Left lung (tissue), 4 donors: ENCODE measurements at regions not wholly inside any gene's neighbourhood (a gene's known extent, or its start where the extent isn't known, plus 50 kb on each side); places are given as distances from the start of the nearest gene placed in this dataset.

Source experiments
- ATAC-seq: fragments of 200-7000 bp; cut with Tn5 transposase; one replicate; pipeline ENCODE4 v1.9.1; 2020; ENCODE audit warnings: moderate library complexity
- DNase-seq, 4 donors: peaks; one replicate each; pipeline ENCODE4 v3.0.0-alpha.2; 2013 to 2020
- H3K27ac ChIP-seq, 2 donors: fragments of 200-600 bp; sonication (generic) in 1 of 2; one replicate each; pipeline versions ENCODE4 v1.5.0 to v1.8.0; 2020 to 2021
- H3K27me3 ChIP-seq, 2 donors: fragments of 200-600 bp; sonication (generic) in 1 of 2; one replicate each; pipeline versions ENCODE4 v1.5.0 to v1.8.0; 2020 to 2021
- H3K36me3 ChIP-seq, 2 donors: fragments of 200-600 bp; sonication (generic) in 1 of 2; one replicate each; pipeline versions ENCODE4 v1.5.0 to v1.8.0; 2020 to 2021
- H3K4me1 ChIP-seq, 2 donors: fragments of 200-600 bp; one replicate each; pipeline ENCODE4 v1.8.0; 2021
- H3K4me3 ChIP-seq, 2 donors: fragments of 200-600 bp; sonication (generic) in 1 of 2; one replicate each; pipeline versions ENCODE4 v1.5.0 to v1.8.0; 2020 to 2021; ENCODE audit warnings: mild to moderate bottlenecking in 1 of 2
- H3K9me3 ChIP-seq, 2 donors: fragments of 200-600 bp; sonication (generic) in 1 of 2; one replicate each; pipeline versions ENCODE4 v1.5.0 to v1.8.0; 2020 to 2021
- CTCF ChIP-seq, 2 donors: fragments of 200-600 bp; sonication (generic) in 1 of 2; IDR thresholded peaks; one replicate each; pipeline versions ENCODE4 v1.5.0 to v1.8.0; 2021; ENCODE audit warnings: antibody characterized with exemption in 2 of 2
- intact Hi-C, 2 donors: fragments of 100-400 bp; cut with DNase I; formaldehyde crosslinking; loops; one replicate each; pipeline versions ENCODE4 v1.11.2 to v1.14.2; 2022
- donor health status: DM: no; HTN: yes; CAD: no.
- donor health status: DM: no; HTN: no; CAD: no.

- intact Hi-C loops: no loop called here
- no peak for DNase-seq
Observed at GRCh38 chr4:74544655-74545361, 99.9 kb downstream of the AREG start.

GRCh38 chr4:74545448-74545847, 100.5 kb downstream of the AREG start:
- H3K36me3 ChIP-seq: no peaks in the 10 kb centered on the region
- peak; percentile 16 for ATAC-seq
- no peaks in the 10 kb centered on the region for H3K27me3 ChIP-seq
- intact Hi-C loops: no loop called here
- H3K4me1 ChIP-seq: peaks cover 7 to 39% of the 10 kb centered on the region in 2 donors
- peak overlapping the region in 1 of 2 donors; percentile 38 for H3K27ac ChIP-seq
- no peak for TF ChIP-seq CTCF (IDR thresholded peaks at IDR 0.05)
- H3K4me3 ChIP-seq: no peak overlapping the region
- no peaks in the 10 kb centered on the region for H3K9me3 ChIP-seq
- peak in 2 of 4 donors; percentile 17 to 34 for DNase-seq

More at GRCh38 chr4:74544655-74545361, 99.9 kb downstream of the AREG start:
- Histone ChIP-seq H3K9me3 (no peaks in the 10 kb centered on the region), H3K4me3 (no peak overlapping the region), H3K4me1 (peaks cover 9 to 39% of the 10 kb centered on the region in 2 donors), H3K36me3 (no peaks in the 10 kb centered on the region), H3K27me3 (no peaks in the 10 kb centered on the region), H3K27ac (no peak overlapping the region)
- TF ChIP-seq CTCF (IDR thresholded peaks at IDR 0.05): no peak
- ATAC-seq: peak; percentile 65

- TF ChIP-seq CTCF (IDR thresholded peaks at IDR 0.05): no peak
- H3K4me1 ChIP-seq: peaks cover 7 to 39% of the 10 kb centered on the region in 2 donors
- no peak overlapping the region for H3K27ac ChIP-seq
- DNase-seq: no peak
- H3K9me3 ChIP-seq: no peaks in the 10 kb centered on the region
- intact Hi-C loops: no loop called here
- no peak overlapping the region for H3K4me3 ChIP-seq
- no peaks in the 10 kb centered on the region for H3K36me3 ChIP-seq
- peak; percentile 43 for ATAC-seq
- H3K27me3 ChIP-seq: no peaks in the 10 kb centered on the region
Observed at GRCh38 chr4:74546057-74546456, 101.1 kb downstream of the AREG start.

- intact Hi-C loops: no loop called here
- DNase-seq (no peak), ATAC-seq (no peak)
- no peaks in the 10 kb centered on the region for H3K27me3 ChIP-seq
- no peak for TF ChIP-seq CTCF (IDR thresholded peaks at IDR 0.05)
- H3K36me3 ChIP-seq: no peaks in the 10 kb centered on the region
- H3K4me1 ChIP-seq: peaks cover 7 to 39% of the 10 kb centered on the region in 2 donors
- no peak overlapping the region for H3K27ac ChIP-seq
- no peaks in the 10 kb centered on the region for H3K9me3 ChIP-seq
- H3K4me3 ChIP-seq: no peak overlapping the region
Observed at GRCh38 chr4:74547042-74547441, 102.1 kb downstream of the AREG start.

- no peak for ATAC-seq
- Histone ChIP-seq H3K27ac (no peak overlapping the region), H3K4me3 (no peak overlapping the region), H3K9me3 (no peaks in the 10 kb centered on the region), H3K27me3 (no peaks in the 10 kb centered on the region), H3K36me3 (no peaks in the 10 kb centered on the region), H3K4me1 (peaks cover 0 to 30% of the 10 kb centered on the region in 2 donors)
- intact Hi-C loops: no loop called here
- no peak for DNase-seq
- no peak for TF ChIP-seq CTCF (IDR thresholded peaks at IDR 0.05)
Observed at GRCh38 chr4:74548561-74548960, 103.6 kb downstream of the AREG start.
